ENCODE measurements at regions not wholly inside any gene's neighbourhood (a gene's known extent, or its start where the extent isn't known, plus 50 kb on each side); places are given as distances from the start of the nearest gene placed in this dataset.

- DNase-seq (ENCODE audit: low read depth in 2 of 2) = no peak
These were observed 214.1 kb upstream of the COPS8 start for GRCh38 chr2:236871500-236872001.

- no peak for DNase-seq (ENCODE audit: low read depth in 2 of 2)
These were observed 213.7 kb upstream of the COPS8 start for GRCh38 chr2:236872015-236872414.

- no peak for DNase-seq (ENCODE audit: low read depth in 2 of 2)
These were observed 212.7 kb upstream of the COPS8 start for GRCh38 chr2:236872981-236873380.

GRCh38 chr2:236873636-236874035 lies 212.1 kb upstream of the COPS8 start:
- no peak for DNase-seq (ENCODE audit: low read depth in 2 of 2)

- no peak for DNase-seq (ENCODE audit: low read depth in 2 of 2)
These were observed 210.7 kb upstream of the COPS8 start for GRCh38 chr2:236874866-236875481.

- no peak for DNase-seq (ENCODE audit: low read depth in 2 of 2)
These were observed 209.7 kb upstream of the COPS8 start for GRCh38 chr2:236875906-236876505.

GRCh38 chr2:236876642-236877041 lies 209.0 kb upstream of the COPS8 start:
- DNase-seq (ENCODE audit: low read depth in 2 of 2) = no peak

GRCh38 chr2:236877972-236878371 lies 207.7 kb upstream of the COPS8 start:
- DNase-seq (ENCODE audit: low read depth in 2 of 2) = no peak

GRCh38 chr2:236879416-236879963 lies 206.2 kb upstream of the COPS8 start:
- no peak for DNase-seq (ENCODE audit: low read depth in 2 of 2)

- DNase-seq (ENCODE audit: low read depth in 2 of 2) = no peak
These were observed 203.6 kb upstream of the COPS8 start for GRCh38 chr2:236882074-236882473.

GRCh38 chr2:236882930-236883329 lies 202.8 kb upstream of the COPS8 start:
- no peak for DNase-seq (ENCODE audit: low read depth in 2 of 2)

GRCh38 chr2:236883819-236884218 lies 201.9 kb upstream of the COPS8 start:
- no peak for DNase-seq (ENCODE audit: low read depth in 2 of 2)

GRCh38 chr2:236884569-236885175 lies 201.0 kb upstream of the COPS8 start:
- no peak for DNase-seq (ENCODE audit: low read depth in 2 of 2)

- no peak for DNase-seq (ENCODE audit: low read depth in 2 of 2)
These were observed 199.2 kb upstream of the COPS8 start for GRCh38 chr2:236886456-236886855.

- no peak for DNase-seq (ENCODE audit: low read depth in 2 of 2)
These were observed 198.2 kb upstream of the COPS8 start for GRCh38 chr2:236887531-236887930.

GRCh38 chr2:236887953-236888793 lies 197.5 kb upstream of the COPS8 start:
- DNase-seq (ENCODE audit: low read depth in 2 of 2) = no peak

GRCh38 chr2:236888794-236889780 lies 196.6 kb upstream of the COPS8 start:
- no peak for DNase-seq (ENCODE audit: low read depth in 2 of 2)

GRCh38 chr2:236889791-236890704 lies 195.6 kb upstream of the COPS8 start:
- DNase-seq (ENCODE audit: low read depth in 2 of 2) = no peak

GRCh38 chr2:236892721-236893120 lies 193.0 kb upstream of the COPS8 start:
- DNase-seq (ENCODE audit: low read depth in 2 of 2) = no peak

- no peak for DNase-seq (ENCODE audit: low read depth in 2 of 2)
These were observed 190.9 kb upstream of the COPS8 start for GRCh38 chr2:236894791-236895190.

All from stimulated activated CD8-positive, alpha-beta memory T cell treated with anti-CD3 and anti-CD28 coated beads, Interleukin-2, amount 100 ng/mL, for 48 hours (primary cell).